ENCODE measurements at regions not wholly inside any gene's neighbourhood (a gene's known extent, or its start where the extent isn't known, plus 50 kb on each side); places are given as distances from the start of the nearest gene placed in this dataset.

DNA sequence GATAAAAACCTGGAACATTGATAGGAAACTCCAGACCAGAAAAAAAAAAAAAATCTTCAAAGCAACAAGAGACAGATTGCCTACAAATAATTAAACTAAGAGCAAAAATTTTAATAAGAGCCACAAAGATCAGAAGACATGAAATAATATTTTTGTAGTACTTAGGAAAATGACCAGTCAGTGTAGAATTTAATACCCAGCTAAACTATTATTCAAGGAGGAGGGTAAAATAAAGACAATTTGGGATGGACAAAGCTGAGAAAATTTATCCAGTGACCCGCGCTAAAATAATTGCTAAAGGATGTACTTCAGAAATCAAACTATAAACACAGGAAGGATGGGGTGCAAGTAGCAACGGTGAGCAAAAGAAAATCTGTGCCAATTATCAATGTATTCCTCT lies 133.2 kb downstream of the AQP9 start:
- no peak for DNase-seq

DNA sequence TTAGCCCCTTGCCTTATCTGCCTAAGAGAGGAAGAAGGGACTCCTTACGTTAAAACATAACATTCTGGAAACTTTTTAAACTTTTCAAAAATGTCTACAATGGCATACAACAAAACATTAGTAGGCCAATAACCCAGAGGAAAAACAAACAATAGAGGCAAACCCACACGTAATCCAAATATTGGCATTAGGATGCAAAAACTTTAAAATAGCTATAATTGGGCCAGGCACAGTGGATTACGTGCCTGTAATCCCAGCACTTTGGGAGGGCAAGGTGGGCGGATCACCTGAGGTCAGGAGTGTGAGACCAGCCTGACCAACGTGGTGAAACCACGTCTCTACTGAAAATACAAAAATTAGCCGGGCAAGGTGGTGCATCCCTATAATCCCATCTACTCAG lies 134.9 kb downstream of the AQP9 start:
- no peak for DNase-seq

DNA sequence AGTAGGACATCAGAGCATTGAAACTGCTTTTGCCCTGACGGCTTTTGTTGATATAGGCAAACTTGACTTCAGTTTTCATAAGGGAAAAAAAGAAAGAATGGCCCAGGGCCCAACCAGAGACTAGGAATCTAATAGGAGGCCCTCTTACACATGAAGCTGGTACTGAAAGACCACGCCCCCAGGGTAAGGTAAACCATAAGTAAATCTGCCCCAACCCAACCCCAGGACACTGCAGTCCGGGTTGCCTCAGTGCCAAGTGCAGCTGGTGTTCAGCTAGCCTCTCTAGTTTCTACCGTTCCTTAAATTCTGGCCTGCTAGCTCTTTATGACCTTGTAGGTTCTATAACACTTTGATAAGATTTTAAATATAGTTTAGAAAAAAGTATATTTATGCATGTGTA lies 136.7 kb downstream of the AQP9 start:
- DNase-seq: no peak

DNA sequence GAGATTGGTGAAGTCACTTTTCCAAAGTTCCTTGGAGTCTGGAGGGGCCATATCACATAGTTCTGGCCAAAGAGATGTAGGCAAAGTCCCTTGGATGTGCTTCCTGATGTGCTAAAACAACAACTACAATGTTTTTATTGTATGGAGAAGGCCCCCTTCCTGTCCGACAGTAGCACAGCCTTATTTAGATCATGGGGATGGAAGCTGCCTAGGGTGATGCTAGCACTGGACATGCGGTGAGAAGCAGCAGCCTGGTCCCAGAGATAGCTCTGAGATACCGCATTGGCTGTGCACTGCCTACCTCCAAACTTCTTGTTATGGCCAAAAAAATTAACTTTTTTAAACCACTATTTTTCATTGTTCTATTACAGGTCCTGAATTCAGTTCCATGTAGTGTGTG lies 137.6 kb downstream of the AQP9 start:
- no peak for DNase-seq

DNA sequence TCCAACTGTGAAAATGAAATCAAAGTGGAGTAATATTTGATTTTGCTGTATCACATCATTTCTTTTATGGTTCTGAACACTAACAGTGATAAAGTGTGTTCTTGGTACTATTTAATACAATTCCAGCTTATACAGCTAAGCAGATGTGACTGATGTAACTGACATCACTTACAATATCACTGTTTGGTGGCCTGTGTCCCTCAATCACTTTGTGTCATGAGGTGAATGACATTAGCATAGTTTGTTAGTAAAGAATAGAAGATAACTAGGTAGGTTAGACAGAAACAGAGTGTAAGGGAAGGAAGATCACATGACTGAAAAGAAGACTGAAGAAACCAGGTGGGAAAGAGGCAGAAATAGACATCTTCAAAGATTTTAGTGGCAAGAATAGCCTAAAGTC lies 138.7 kb downstream of the AQP9 start:
- no peak for DNase-seq

DNA sequence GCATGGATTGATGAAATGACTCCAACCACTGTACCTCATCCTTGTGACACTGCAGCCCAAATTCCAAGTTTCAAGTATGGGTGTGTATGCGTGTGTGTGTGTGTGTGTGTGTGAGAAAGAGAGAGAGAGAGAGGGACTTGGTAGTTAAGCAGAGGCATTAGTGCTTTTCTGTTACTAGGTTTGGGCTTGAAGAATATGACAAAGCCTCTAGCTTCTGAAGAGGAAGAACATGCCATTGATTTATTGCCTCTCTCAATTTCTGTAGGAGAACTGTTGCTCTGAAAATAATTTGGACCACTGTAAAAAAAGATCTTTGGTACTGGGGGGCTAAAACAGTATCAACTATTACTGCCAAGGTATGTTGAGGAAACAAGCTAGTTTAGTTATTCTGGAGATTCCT lies 139.2 kb downstream of the AQP9 start:
- no peak for DNase-seq

DNA sequence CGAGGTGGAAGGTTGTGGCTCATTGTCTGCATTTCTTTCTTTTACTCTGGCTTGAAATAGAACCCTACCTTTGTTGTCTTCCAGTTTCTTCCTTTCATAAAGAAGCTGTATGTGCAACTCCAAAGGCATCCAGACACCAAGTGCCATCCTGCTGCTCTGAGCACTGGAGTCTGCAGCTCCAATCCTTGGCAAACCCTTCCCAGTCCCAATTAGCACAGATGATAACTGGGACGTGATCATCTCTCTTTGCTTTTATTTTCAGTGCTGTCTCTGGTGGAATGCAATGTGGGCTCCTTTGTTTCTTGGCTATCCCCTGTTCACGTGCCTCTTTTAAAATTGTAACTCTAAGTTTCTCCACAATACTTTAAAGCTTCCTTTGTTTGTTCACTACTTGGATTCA lies 140.9 kb downstream of the AQP9 start:
- no peak for DNase-seq

DNA sequence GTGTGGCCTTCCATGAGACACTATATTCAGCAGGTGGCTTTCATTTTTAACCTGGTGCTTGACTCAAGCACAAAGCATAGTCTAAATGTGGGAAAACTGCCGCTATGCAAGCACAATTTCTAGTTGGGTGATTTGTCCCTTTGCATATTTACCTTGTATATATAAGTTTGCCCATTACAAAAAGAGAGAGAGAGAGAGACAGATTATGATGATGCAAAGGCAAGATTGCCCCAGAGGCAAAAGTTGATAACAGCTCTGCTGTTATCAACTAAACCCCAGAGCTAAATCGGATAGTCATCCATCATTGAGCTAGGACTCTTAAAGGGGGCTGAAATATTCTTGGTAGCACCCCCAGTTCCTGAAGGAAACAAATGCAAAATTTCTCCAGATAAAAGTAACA lies 141.5 kb downstream of the AQP9 start:
- DNase-seq: no peak

DNA sequence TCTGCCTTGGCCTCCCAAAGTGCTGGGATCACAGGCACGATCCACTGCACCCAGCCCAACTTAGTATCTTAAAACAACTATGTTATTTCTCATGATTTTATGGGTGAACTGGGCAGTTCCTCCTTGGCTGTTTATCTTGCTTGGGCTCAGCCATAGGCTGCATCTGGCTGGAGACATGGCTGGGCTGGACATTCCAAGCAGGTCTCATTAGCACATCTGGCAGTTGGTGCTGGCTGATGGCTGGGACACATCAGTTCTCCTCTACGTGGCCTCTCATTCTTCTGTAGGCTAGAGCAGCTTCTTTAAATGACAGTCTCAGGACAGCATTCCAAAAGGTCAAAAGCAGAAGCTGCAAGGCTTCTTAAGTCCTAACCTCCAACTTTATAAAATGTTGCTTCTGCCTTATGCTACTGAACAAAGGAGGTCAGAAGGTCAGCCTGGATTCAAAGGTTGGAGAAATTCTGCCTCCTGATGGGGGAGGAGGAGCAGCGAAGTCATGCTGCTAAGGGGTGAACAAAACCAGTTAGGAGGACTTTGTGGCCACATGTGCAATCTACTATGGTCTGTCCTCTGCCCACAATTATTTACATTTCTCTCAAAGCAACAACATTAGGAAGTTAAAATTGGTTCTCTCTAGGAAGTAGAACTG lies 144.0 kb downstream of the AQP9 start:
- no peak for DNase-seq

DNA sequence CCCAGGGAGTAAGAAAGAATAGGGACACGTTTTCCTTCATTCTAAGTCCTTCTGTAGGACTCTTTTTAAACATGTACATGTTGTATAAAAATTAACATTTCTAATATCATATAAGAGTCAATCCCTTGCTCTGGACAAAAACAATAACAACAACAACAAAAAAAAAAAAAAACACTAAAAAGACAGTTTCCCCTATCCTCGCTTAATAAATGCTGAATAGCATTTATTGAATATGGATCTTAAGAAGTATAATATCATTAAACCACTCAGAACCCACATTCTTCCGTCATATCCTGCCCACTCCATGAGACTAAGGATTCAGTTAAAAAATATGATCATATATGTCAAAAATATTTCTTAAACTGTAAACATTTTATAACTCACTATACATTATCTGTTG lies 145.1 kb downstream of the AQP9 start:
- DNase-seq: no peak

DNA sequence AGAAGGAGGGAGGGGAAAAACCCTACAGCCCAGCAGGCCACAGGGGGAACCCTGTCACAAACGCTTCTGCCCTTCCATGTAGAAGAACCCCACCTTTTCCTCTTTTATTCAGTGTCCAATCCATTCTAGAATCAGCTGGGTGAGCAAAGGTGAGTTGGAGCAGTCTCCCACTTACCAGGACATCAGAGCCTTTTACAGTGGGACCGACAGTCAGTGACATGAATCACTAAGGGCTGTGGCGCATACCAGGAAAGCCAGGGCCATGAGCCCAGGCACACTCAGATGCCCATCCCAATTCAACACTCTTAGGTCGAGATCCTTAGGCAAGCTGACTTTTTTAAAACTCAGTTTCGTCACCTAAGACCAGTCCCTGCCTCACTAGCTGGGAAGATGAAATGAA lies 146.1 kb downstream of the AQP9 start:
- DNase-seq: no peak

DNA sequence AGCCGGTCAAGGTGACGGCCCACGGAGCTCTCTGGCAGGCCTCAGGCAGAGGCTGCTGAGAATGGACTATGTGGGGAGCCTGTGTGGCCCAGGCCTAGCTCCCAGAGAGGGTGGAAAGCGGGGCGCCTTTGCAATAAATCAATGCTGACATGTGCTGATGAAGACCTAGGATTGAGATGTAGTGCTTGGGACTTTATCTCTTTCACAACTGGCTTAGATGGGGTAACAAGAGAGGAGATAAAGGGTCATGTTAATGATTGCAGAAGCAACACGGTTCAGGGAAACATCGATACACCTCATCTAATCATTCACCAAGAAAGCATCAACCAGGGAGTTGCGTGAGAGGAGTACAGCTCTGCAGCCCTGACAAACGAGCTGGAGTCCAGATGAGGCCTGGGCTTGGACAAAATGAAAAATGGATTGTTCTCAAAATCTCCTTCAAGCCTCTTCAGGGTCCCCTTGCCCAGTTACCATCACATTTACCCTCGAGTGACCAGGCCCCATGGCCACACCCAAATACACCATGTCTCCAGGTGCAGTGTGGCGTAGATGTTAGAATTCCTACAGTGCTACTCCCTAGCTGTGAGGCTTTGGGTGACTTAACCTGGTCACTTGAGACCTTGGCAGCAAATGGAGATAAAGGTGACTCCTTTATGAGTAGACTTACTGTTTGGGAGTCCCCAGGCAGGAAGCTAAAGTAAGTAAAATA lies 146.4 kb upstream of the LIPC start:
- DNase-seq: no peak

DNA sequence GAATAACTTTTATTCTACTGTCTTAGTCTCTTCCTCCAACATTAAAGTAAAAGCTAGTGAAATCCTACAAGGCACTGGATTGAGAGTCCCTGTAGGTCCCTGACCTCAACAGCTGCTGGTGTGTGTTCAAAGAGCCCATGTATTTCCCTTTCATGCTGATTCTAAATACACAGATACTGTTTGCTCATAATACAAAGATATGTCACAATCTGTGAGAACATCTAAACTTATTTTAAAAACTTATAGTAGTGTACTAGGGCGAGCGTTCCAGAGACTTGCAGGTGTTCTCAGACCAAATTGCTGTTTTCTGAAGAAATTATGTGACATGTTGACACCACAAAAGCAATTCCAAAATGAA lies 145.9 kb upstream of the LIPC start:
- DNase-seq: no peak

DNA sequence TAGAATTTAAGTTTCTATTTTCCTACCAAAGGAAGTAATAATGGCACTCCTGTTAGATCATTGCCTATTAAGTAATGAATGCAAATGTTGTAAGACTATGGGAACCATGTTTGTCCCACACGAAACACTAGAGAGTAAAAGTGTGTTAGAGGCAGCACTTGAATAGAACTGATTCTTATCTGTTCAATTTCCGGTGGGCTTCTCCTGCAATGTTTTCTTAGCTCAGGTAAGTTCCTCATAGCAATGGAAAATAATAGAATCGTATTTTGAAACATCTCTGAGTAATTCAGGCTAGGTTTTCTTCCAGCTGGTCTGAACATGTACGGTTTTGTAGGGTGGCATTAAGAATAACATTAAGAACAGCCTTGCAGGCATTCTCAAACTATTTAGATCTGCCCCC lies 145.3 kb upstream of the LIPC start:
- no peak for DNase-seq

DNA sequence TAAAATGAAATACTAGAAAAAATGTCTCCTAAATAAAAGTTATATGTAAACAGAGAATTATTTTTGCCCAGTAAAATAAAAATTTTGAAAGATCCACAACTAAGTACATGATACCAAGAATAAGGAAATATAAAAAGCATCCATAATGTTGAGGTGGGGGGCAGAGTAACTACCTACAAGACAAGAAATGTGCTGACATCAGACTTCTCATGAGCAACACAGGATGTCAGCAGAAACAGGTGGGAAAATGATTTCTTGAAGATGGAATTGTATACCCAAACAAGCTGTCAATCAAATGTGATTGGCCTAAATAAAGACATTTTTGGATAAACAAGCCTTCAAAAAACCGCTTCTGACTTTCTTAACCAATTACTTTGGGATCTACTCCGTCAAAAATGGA lies 143.9 kb upstream of the LIPC start:
- no peak for DNase-seq

DNA sequence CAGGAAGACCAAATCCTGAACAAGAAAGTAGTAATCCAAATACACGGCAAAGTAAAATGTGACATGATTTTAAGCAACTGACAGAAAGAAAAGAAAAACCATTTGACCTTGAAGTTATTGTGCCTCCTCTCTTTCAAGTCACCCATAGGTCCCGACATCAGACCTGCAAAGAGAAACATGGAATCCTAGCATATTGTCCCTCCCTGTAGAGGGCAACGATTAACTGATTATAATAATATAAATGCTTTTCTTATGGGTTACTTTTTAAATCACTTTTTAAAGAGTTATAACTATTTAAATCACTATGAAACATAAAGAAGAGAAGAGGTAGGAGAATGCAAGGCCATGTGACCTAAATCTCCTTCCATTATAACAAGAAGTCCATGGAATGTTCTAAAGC lies 143.2 kb upstream of the LIPC start:
- DNase-seq: no peak

DNA sequence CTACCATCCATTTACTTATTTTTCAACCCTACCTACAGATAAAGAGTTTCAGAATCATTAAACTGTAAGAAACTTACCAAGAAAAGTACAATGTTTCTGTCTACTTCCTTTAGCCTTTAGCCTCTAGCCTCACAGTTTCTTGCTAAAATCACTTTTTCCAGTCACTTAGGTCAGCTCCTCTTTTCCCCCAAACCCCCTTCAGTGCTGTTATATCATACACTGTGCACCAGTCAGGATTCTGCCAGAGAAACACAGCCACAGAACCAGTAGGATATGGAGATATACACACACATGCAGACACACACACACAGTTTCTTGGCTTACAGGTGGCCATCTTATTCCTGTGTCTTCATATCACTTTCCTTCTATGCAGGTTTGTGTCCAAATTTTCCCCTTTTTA lies 139.9 kb upstream of the LIPC start:
- no peak for DNase-seq

DNA sequence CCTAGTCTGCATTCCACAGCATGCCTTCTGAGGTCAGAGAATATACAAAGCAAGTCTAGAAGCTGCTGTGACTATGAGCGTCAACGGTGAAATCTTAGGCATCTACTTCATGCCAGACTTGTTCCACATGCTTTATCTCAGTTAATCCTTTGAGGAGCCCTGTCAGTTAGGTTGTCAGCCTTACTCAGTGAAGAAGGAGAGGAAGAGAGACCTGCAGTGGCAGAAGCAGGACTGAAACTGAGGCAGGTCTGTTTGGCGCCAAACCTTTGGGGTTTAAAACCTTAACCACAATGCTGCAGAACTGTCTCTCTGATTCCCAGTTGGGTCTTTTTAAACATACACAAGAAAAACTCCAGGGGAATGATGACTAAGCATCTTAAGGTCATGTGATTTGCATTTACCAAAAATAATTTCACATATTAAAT lies 139.0 kb upstream of the LIPC start:
- DNase-seq: no peak

DNA sequence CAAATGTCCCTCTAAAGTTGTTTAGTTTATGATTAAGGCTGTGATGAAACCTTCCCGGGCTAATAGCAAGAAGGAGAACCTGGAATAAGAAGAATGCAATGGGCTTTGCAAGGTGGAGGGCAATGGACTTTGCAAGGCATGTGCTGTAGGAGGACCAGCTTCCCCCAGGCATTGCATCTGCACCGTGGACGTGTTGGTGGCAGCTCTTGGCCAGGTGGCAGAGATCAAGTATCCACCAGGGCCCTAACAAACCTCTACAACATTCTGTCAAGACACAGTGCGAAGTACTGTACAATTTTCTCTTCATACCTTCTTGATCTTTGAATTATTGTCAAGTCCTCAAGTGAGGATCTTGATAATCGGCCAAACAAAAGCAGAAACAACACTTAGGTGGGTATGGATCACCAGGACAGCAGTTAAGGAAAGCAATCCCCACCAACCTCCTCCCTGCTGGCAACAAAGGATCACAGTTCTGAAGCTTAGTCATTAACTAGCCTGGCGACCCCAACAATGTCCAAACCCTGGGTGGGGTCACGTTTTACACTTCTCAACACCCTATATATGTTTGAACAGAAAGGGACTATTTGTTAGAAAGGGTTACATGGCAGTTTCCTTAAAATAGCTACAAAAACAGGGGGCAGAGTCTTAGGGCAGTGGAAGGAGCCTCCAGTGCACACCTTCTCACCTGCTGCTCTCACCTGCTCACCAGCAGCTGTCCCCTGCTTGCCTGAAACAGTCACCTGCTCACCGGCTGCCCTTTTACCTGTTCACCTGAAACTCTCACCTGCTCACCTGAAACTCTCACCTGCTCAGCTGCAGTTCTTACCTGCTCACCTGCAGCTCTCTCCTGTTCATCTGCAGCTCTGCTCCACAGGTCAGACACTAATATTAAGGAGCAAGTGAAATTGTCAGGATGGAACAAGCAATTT lies 137.9 kb upstream of the LIPC start:
- no peak for DNase-seq

DNA sequence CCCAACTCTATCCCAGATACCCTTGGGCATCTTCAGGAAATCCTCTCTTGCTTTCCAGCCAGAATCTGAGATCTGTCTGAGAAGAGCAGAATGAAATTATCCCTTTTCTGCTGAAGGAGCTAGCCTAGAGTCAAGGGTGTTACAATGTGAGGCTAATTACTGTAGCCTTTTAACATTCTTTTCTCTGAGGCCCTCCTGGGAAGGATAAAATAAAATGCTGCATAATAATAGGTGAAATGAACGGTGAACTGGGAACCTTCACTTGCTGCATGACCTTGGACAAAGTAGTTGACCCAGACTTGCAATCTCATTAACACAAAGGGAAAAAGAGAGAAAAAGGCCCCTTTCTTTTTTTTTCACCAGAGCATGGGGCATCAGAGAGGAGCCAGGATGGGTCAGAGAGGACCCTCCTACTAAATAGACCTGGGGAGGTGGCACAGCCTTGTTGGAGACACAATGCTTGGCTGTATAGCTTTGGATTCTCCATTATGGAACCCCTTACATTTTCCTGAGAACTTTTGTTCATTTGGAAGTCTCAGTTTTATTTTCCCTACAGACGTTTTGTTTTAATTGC lies 137.0 kb upstream of the LIPC start:
- no peak for DNase-seq

DNA sequence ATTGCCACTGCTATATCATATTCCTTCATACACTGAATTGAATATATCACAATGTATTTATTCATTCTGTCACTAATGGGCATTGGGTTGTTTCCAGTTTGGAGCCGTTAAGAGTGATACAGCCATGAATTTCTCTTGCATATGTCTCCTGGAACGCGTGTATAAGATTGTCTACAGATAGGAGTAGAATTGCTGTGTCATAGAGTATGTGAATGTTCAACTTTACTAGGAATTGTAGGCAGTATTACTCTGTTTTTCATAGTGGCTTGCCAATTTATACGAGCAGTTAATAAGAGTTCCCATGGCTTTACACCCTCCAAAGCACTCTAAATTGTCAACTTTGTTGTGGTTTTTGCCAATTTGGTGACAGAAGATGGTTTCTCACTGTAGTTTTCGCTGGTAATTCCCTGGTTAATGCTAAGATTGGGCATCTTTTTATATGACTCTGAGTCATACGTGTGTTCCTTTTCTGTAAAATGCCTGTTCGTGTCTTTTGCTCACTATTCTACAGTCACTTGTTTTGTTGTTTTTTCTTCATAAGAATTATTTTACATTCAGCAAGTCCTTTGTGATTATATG lies 136.1 kb upstream of the LIPC start:
- no peak for DNase-seq

DNA sequence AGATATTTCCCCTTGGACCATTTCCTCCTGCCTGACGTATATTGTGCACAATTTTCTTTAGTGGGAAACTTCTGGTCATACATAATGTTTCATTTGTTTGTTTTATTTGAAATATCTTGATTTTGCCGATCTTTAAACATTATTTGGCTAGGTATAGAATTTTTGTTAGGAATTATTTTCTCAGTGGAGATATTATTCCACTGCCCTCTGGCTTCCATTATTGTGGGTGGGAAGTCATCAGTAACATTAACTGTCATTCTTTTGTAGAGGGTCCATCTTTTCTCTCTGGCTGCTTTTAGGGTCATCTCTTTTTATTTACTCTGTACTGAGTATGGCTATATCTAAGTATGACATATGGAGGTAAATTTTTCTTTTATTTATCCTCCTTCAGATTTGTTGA lies 135.5 kb upstream of the LIPC start:
- no peak for DNase-seq

DNA sequence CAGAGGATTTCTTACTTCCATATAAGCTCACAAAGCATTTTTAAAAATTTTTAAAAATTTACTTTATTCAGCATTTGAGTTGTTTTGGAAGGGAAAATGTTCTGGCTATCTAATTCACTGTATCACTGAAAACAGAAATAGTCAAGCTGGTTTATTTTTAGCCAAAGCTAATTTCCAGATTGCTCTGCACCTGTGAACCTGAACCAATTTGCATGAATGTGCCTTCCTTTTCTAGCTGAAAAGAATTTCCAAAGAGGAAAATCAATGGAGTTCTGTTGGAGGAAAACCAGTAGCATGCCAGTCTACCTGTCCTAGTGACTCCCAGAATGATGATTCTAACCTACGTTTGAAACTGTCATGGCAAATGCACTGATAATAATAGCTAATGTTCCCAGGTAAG lies 134.2 kb upstream of the LIPC start:
- DNase-seq: no peak
